Calu3 (cell line): ENCODE measurements at regions not wholly inside any gene's neighbourhood (a gene's known extent, or its start where the extent isn't known, plus 50 kb on each side); places are given as distances from the start of the nearest gene placed in this dataset.

ENCODE experiments used
- BruUV-seq: library from RNA; stranded (reverse); fragments of 400-500 nt; replicated peaks from 2 replicates; lab custom pipeline; 2021; lab: Mats Ljungman, UMichigan
- CTCF ChIA-PET: fragments of 300-600 bp; sonication (Branson Sonifier 250); formaldehyde crosslinking; loops from one replicate; lab custom pipeline; 2022; ENCODE audit warnings: antibody characterized with exemption; lab: Charles Lee
- DNase-seq: peaks from one replicate; pipeline ENCODE4 v3.0.0; 2022
- H3K27ac Mint-ChIP-seq: one replicate; pipeline ENCODE4 v1.8.0; 2022; ENCODE audit warnings: mixed read lengths; ENCODE audit not compliant: unreplicated experiment
- H3K27me3 Mint-ChIP-seq: one replicate; pipeline ENCODE4 v1.8.0; 2022; ENCODE audit warnings: mixed read lengths; ENCODE audit not compliant: unreplicated experiment
- H3K36me3 Mint-ChIP-seq: one replicate; pipeline ENCODE4 v1.8.0; 2022; ENCODE audit warnings: mild to moderate bottlenecking, moderate library complexity, mixed read lengths; ENCODE audit not compliant: insufficient read depth, unreplicated experiment
- H3K4me1 Mint-ChIP-seq: one replicate; pipeline ENCODE4 v1.8.0; 2022; ENCODE audit warnings: mild to moderate bottlenecking, low read depth, mixed read lengths; ENCODE audit not compliant: unreplicated experiment
- H3K4me3 Mint-ChIP-seq: one replicate; pipeline ENCODE4 v1.8.0; 2022; ENCODE audit warnings: mild to moderate bottlenecking, low read depth, moderate library complexity, mixed read lengths; ENCODE audit not compliant: unreplicated experiment
- H3K9me3 Mint-ChIP-seq: one replicate; pipeline ENCODE4 v1.8.0; 2022; ENCODE audit warnings: low read depth, mixed read lengths; ENCODE audit not compliant: unreplicated experiment
- intact Hi-C: fragments of 100-400 bp; cut with micrococcal nuclease; formaldehyde crosslinking; loops from one replicate; pipeline ENCODE4 v1.10.0; 2022; ENCODE audit not compliant: unreplicated experiment
- TF ChIP-seq, protein P1 (sequence below): fragments of 200-600 bp; IDR thresholded peaks from one replicate; pipeline ENCODE4 v1.8.0; 2022; ENCODE audit warnings: antibody characterized with exemption; ENCODE audit not compliant: unreplicated experiment

DNA sequence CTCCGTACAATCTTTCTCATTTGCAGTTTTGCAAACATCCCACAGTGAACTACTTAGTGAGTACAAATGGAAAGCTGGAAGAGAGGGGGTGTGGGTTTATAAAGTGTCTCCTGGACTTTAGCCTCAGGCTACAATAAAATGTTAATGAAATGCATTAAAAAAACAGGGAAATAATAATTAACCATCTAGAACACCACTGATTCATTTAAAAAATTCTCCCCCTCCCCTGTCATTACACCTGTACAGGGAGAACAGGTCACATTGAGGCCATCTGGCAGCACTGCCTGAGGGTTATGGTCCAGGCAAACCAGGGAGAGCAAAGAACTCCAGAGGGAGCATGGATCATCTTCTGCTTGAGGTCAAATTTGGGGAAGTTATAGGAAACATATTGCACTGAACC lies 96.3 kb downstream of the TSPAN8 start:
- Mint-ChIP-seq H3K36me3 (peaks cover 10% of the 10 kb centered on the region), H3K27ac (peak overlapping the region; percentile 50), H3K27me3 (no peaks in the 10 kb centered on the region), H3K4me3 (peak overlapping the region; percentile 33), H3K4me1 (peaks cover 66% of the 10 kb centered on the region), H3K9me3 (no peaks in the 10 kb centered on the region)
- DNase-seq, result peak; percentile 35
- CTCF ChIA-PET, result interaction anchor here (1.2 kb wide), 1 partner anchor 8 kb away, joined by 3 read pairs; no protein-coding TSS in a partner anchor
- TF ChIP-seq, protein P1, sequence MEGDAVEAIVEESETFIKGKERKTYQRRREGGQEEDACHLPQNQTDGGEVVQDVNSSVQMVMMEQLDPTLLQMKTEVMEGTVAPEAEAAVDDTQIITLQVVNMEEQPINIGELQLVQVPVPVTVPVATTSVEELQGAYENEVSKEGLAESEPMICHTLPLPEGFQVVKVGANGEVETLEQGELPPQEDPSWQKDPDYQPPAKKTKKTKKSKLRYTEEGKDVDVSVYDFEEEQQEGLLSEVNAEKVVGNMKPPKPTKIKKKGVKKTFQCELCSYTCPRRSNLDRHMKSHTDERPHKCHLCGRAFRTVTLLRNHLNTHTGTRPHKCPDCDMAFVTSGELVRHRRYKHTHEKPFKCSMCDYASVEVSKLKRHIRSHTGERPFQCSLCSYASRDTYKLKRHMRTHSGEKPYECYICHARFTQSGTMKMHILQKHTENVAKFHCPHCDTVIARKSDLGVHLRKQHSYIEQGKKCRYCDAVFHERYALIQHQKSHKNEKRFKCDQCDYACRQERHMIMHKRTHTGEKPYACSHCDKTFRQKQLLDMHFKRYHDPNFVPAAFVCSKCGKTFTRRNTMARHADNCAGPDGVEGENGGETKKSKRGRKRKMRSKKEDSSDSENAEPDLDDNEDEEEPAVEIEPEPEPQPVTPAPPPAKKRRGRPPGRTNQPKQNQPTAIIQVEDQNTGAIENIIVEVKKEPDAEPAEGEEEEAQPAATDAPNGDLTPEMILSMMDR, result no peak
- BruUV-seq, result no TSS peak
- intact Hi-C loops, result loop anchor here (5.0 kb wide), 1 partner anchor 76 kb away; no protein-coding TSS in a partner anchor

DNA sequence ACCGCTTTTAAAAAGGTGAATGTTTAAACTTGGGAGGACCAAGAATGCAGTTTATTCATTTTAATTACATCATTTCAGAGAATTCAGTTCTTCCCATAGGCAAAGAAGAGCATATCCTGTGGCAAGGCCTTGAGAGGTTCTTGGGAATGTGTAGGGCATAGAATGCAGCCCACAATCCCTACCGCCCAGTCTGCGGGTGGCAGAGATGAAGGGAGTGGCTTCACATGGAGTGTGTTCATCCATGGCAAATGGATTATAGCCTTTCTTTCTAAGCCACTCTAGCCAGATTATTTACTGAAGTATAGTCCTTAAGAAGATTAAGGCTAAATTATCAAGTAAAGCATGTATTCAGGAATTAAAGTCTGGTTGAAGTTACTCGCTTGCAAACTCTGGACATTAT lies 97.4 kb downstream of the TSPAN8 start:
- BruUV-seq, result no TSS peak
- Mint-ChIP-seq H3K4me1 (peaks cover 58% of the 10 kb centered on the region), H3K36me3 (peaks cover 10% of the 10 kb centered on the region), H3K4me3 (peak overlapping the region; percentile 33), H3K27ac (peak overlapping the region; percentile 50), H3K27me3 (no peaks in the 10 kb centered on the region), H3K9me3 (no peaks in the 10 kb centered on the region)
- DNase-seq, result no peak
- TF ChIP-seq, protein P1, result no peak
- intact Hi-C loops, result loop anchor here (5.0 kb wide), 1 partner anchor 77 kb away; no protein-coding TSS in a partner anchor
- CTCF ChIA-PET, result no interaction called here

DNA sequence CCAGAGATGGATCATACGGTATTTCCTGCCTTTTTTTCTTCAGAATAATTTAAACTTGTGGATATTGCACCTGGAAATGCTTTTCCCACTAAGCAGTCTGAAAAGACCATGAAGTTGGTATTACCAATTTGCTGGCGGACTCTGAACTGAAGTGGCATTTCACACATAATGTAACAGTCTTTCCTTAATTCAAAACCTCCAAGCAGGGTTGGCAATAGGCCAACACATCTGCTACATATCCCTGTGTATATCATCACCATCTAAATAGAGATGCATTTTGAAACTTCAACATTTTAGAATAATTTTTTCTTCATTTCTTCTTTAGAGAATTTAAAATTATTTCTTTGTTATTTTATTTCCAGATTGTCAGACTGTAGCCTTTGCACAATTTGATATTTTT lies 100.5 kb downstream of the TSPAN8 start:
- DNase-seq, result no peak
- Mint-ChIP-seq H3K9me3 (no peaks in the 10 kb centered on the region), H3K4me3 (no peak overlapping the region), H3K4me1 (peaks cover 44% of the 10 kb centered on the region), H3K27ac (no peak overlapping the region), H3K27me3 (no peaks in the 10 kb centered on the region), H3K36me3 (peaks cover 10% of the 10 kb centered on the region)
- CTCF ChIA-PET, result no interaction called here
- BruUV-seq, result no TSS peak
- TF ChIP-seq, protein P1, result no peak
- intact Hi-C loops, result no loop called here

DNA sequence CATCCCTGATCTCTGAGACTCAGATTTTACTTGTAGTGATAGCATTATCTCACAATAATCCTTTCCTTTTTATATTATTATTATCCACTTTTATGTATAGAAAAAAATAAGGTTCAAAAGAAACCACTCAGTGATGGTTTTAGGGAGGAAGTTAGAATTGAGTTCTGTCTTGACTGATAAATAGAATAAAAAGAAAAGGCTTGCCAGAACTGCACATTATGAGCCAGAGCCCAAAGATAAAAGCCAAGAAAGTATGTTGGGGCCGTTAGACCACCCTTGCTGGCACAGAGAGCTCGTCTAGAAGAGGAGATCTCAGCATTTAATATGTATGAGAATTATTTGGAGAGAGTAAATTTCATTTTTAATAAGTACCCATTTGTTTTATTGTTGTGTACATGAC lies 103.2 kb downstream of the TSPAN8 start:
- CTCF ChIA-PET, result interaction anchor here (0.9 kb wide), 1 partner anchor 507 kb away, joined by 4 read pairs; no protein-coding TSS in a partner anchor
- TF ChIP-seq, protein P1, result no peak
- no TSS peak for BruUV-seq
- Mint-ChIP-seq H3K27ac (no peak overlapping the region), H3K9me3 (peaks cover 5% of the 10 kb centered on the region), H3K4me3 (no peak overlapping the region), H3K36me3 (no peaks in the 10 kb centered on the region), H3K27me3 (no peaks in the 10 kb centered on the region), H3K4me1 (peaks cover 21% of the 10 kb centered on the region)
- intact Hi-C loops, result no loop called here
- DNase-seq, result no peak
